ENCODE measurements at regions not wholly inside any gene's neighbourhood (a gene's known extent, or its start where the extent isn't known, plus 50 kb on each side); places are given as distances from the start of the nearest gene placed in this dataset.

- DNase-seq (ENCODE audit: low spot score) = no peak
- no peaks in the 10 kb centered on the region for H3K27me3 ChIP-seq
- no peaks in the 10 kb centered on the region for H3K36me3 ChIP-seq (replicated peaks; ENCODE audit: insufficient read depth, low read depth)
- H3K4me3 ChIP-seq = no peak overlapping the region
- no peak overlapping the region for H3K4me2 ChIP-seq
- no peak overlapping the region for H2AFZ ChIP-seq
- H3K4me1 ChIP-seq (ENCODE audit: insufficient read depth) = no peaks in the 10 kb centered on the region
- no peaks in the 10 kb centered on the region for H3K79me2 ChIP-seq
- TF ChIP-seq EZH2phosphoT487 (IDR thresholded peaks at IDR 0.05; ENCODE audit: low read depth, severe bottlenecking, unreplicated experiment) (no peak), CTCF (IDR thresholded peaks at IDR 0.05; ENCODE audit: poor library complexity) (no peak), EZH2 (IDR thresholded peaks at IDR 0.05; ENCODE audit: borderline replicate concordance) (no peak)
- no peaks in the 10 kb centered on the region for H4K20me1 ChIP-seq (ENCODE audit: insufficient read depth, poor library complexity, severe bottlenecking)
- H3K9me3 ChIP-seq (ENCODE audit: low read depth) = no peaks in the 10 kb centered on the region
- H3K9me2 ChIP-seq (replicated peaks; ENCODE audit: insufficient read depth) = no peaks in the 10 kb centered on the region
- no peak overlapping the region for H3K27ac ChIP-seq
- 92% methylated on average over 7 of the region's 7 CpGs for WGBS (ENCODE audit: low lambda C conversion rate, missing lambda C conversion rate)
These were observed 420.8 kb downstream of the CHSY3 start for GRCh38 chr5:130324953-130325671.

DNA sequence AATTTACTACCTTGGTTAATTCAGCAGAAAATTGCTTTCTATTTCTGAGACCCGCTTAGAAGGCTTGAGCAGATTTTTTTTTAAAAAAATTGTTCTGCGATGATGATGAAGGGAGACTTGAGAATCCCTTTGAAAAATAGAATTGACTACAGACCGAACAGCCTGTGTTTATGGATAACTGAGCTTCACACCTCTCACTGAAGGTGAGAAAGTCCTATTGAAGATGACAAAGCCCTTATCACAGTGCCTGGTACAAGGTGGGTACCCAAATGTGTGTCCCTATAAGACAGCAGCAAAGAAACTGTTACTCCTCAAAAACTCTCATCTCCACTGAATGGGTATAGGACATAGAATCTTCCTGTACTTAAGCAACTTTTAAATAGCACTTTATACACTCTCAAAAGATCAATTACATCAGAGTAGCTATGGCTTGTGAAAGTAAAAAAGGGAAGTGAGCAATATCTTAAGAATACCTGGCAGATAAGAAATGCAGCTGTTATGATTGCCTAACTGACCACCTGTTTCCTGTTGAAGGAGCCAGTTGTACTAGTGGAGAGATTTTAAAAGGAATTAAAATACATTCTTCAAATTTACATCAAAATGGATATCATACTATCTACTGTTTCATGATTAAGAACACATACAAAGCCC lies 419.7 kb downstream of the CHSY3 start:
- Histone ChIP-seq H3K79me2 (no peaks in the 10 kb centered on the region), H2AFZ (no peak overlapping the region), H3K4me2 (no peak overlapping the region), H3K36me3 (replicated peaks; ENCODE audit: insufficient read depth, low read depth) (no peaks in the 10 kb centered on the region), H3K4me3 (no peak overlapping the region), H3K9me2 (replicated peaks; ENCODE audit: insufficient read depth) (no peaks in the 10 kb centered on the region), H3K27ac (no peak overlapping the region), H3K4me1 (ENCODE audit: insufficient read depth) (no peaks in the 10 kb centered on the region), H4K20me1 (ENCODE audit: insufficient read depth, poor library complexity, severe bottlenecking) (no peaks in the 10 kb centered on the region), H3K9me3 (ENCODE audit: low read depth) (no peaks in the 10 kb centered on the region), H3K27me3 (no peaks in the 10 kb centered on the region)
- 43% methylated on average over 3 of the region's 3 CpGs for WGBS (ENCODE audit: low lambda C conversion rate, missing lambda C conversion rate)
- DNase-seq (ENCODE audit: low spot score) = no peak
- TF ChIP-seq EZH2phosphoT487 (IDR thresholded peaks at IDR 0.05; ENCODE audit: low read depth, severe bottlenecking, unreplicated experiment) = no peak
- no peak for TF ChIP-seq CTCF (IDR thresholded peaks at IDR 0.05; ENCODE audit: poor library complexity)
- TF ChIP-seq EZH2 (IDR thresholded peaks at IDR 0.05; ENCODE audit: borderline replicate concordance) = no peak

DNA sequence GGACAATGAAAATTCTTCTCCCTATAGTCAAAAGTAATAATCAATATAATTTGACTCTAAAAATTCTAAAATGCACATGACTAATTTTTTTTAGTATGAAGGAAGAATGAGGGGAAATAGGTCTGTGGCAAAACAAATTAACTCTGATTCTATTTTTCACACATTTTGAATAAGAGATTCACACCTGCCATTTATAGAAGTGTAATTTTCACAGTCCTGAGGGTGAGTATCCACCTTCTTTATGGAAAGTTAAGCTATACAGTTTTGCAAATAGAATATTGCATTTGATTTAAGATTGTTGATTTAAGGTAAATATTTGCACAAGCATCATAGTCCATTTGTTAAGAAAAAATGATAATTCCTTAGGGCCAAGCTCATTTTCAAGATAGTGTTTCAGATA lies 417.7 kb downstream of the CHSY3 start:
- no peak for DNase-seq (ENCODE audit: low spot score)

More for the DNA sequence above, 417.7 kb downstream of the CHSY3 start:
- no peak overlapping the region for H3K4me3 ChIP-seq
- H3K27me3 ChIP-seq = no peaks in the 10 kb centered on the region
- no peak overlapping the region for H3K27ac ChIP-seq
- H3K4me1 ChIP-seq (ENCODE audit: insufficient read depth) = peaks cover 13% of the 10 kb centered on the region
- no peak overlapping the region for H3K4me2 ChIP-seq
- no peaks in the 10 kb centered on the region for H4K20me1 ChIP-seq (ENCODE audit: insufficient read depth, poor library complexity, severe bottlenecking)
- no peak for TF ChIP-seq CTCF (IDR thresholded peaks at IDR 0.05; ENCODE audit: poor library complexity)
- no peak for TF ChIP-seq EZH2 (IDR thresholded peaks at IDR 0.05; ENCODE audit: borderline replicate concordance)
- no peak for TF ChIP-seq EZH2phosphoT487 (IDR thresholded peaks at IDR 0.05; ENCODE audit: low read depth, severe bottlenecking, unreplicated experiment)
- no peaks in the 10 kb centered on the region for H3K9me3 ChIP-seq (ENCODE audit: low read depth)
- H3K9me2 ChIP-seq (replicated peaks; ENCODE audit: insufficient read depth) = no peaks in the 10 kb centered on the region
- no peaks in the 10 kb centered on the region for H3K36me3 ChIP-seq (replicated peaks; ENCODE audit: insufficient read depth, low read depth)
- H3K79me2 ChIP-seq = no peaks in the 10 kb centered on the region
- no peak overlapping the region for H2AFZ ChIP-seq

All from hepatocyte (in vitro differentiated cells).